ENCODE measurements at regions not wholly inside any gene's neighbourhood (a gene's known extent, or its start where the extent isn't known, plus 50 kb on each side); places are given as distances from the start of the nearest gene placed in this dataset.
"Not testable (repeated sequence)": the region's sequence is repeated elsewhere in the genome, so short reads cannot be mapped to it uniquely, and the experiment has no call there.

DNA sequence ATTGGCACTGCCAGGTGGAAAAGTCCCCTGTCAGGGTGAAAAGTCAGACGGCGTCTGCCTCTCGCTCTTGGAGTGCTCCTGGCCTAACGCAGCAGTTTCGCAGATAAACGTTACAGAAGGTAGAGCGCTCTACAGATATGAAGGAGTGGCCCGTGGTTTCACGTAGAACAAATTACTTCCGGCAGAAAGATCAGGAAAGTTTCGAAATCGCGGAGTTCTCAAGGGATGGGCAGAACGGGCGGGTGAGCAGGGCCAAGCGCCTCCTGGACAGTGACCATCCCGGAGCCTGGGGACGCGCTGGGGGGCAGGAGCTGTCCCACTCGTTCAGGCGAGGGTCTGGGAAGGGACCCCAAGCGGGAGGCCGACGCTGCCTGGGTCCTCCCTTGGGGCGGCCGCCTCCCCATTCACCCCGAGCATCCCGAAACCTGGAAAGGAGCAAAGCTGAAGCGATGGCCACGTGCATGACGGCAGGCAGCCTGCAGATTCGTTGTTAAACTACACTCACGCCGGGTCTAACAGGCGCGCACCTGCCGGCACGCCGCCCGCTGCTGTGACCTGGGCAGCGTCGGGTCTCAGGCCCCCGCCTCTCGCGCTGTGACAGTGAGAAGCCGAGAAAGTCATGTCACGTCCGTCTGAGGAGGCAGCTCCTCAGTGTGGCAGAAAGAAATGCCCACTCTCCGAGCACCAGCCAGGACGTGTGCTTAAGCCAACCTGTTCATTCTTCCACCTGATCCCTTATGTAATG, 122.9 kb upstream of the SALL3 start:
- DNase-seq = no peak

DNA sequence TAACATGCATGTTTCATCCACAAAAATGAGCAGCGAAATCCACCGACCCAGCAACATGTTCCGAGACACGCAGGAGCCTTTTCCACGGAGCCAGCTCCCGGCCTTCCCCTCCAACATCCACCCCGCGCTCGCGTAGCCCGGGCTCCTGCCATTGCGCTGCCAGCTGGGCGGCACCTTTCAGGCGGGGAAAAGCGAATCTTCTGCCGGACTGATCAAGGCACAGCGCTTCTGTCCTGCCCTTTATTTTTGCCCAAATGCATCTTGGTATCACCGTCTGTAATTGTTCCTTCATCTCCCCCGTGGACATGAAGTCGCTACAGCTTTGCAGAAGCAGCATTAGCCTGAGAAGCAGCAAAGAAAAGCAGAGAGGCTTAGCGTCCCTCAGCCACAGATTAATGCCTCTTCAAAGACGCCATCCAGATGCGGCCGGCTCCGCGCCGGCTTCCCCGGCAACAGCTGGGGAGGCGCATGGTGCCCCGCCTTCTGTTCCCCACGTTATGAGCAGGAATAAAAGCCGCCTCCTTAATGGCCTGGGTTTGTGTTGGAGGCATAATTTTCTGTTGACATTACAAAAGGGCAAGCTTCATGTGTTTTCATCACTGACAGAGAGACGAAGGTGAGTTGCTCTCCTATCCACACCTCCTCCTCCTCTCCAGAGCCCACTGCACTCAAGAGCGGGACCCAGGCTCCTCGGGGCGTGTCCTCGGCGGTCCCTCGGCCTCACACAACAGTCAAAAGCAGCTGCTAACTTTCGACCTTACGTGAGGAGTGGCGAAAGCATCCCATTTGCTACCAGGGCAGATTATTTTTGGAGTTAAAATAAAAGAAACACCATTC, 122.1 kb upstream of the SALL3 start:
- no peak for DNase-seq

DNA sequence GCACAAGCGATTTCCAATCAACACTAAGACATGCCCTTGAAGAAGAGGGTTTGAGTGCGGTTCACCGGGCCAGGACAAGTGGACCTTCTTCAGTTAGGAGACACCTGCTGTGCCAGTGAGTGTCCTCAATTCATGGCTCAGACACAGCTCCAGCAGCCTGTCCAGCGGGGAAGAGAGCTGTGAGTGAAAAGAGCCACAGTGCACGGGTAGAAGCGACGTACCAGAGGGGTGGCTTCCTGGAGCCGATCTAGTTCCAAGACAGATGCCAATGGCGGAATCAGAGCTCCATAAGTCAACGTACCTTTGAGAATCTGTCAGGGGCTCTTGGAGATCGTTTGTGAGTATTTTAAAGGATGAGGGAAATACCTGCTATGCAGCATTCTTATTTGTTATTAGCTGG, 119.9 kb upstream of the SALL3 start:
- no peak for DNase-seq

DNA sequence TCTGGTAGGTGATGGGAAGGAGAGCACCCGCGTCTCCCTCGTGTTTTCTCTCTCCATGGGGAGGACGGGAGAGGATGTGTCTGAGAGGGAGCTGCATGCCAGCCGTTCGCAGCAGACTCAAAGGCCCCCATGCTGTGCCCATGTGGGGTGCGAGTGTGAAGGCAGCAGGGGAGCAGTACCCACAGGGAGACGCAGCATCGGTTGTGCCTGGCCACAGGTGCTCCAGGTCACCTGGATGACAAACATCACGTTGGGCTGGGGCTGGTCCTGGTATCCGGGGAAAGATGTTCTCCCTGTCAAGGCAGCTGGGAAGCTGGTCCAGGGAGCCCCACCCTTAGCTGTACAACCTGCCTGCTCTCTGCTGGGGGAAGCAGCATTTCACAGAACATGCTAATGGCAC, 119.5 kb upstream of the SALL3 start:
- DNase-seq = no peak

DNA sequence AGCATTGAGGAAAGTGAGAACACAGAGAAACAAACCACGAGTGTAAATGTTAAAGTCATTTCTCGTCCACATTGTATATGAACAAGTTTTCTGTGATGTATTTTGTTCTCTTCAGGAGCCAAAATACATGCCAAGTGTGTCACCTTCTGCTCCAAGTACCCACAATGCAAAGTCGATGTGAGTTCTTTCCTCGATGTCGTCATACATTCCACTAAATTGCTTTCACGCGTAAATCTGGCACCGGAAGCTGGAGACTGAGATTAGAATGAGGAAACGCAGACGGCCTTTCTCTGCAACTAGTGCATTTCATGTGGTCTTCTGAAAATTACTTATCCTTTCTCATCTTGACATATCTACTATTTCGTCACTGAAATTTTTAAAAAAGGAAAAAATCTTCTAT, 118.5 kb upstream of the SALL3 start:
- DNase-seq = no peak

DNA sequence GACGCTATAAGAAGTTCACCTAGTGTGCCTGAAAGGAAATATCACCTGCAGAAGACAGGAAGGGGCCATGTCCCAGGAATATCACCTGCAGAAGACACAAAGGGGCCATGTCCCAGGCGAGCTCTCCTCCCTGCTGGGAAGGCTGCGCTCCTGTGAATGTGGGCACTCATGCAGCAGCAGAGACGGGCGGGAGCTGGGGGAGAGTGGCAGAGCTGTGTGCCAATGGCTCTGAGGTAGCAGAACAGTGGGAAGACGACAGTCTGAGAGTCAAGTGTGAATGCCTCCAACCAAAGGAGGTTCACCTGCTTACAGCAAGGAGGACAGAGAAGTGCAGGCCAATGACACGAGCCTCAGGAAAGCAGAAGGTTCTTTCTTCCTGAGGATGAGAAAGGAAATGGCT, 117.9 kb upstream of the SALL3 start:
- DNase-seq = no peak

DNA sequence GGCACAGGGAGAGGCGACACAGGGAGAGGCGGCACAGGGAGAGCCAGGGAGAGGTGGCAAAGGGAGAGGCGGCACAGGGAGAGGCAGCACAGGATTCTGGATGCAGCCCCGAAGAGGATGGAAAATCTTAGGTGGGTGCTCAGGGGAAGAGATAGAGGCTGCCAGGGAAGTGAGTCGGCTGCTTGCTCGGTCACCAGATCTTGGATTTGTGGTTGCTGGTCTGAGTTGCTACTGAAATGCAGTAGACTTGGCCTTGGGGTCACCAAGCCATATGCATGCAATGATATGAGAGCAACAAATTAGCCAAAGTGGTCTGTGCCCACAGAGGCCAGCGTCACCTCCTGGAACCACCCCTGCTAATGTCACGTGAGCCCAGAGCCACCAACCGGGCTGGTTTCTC, 117.2 kb upstream of the SALL3 start:
- DNase-seq = no peak

DNA sequence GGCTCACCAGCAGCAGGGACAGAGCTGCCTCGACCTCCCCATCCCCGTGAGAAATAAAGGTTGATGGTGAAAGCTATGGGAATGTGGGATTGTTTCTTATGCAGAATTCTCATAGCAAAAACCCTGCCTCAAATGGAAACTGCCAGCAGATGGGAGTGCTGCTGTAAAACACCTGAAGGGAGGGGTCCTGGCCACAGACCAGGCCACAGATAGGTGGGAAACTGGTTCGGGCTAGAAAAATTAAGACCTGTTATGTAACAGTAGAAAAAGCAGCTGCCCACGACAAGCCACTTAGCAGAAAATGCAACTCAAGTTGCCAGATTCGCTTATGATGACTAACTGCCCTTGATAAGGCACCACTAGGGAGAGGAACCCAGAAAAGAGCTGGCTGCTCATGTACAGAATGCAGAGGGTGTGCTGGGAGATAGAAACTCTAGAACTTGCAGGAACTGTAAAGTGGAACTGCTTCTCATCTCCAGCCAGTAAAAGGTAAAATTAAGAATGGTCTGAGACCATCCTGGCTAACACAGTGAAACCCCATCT, 114.5 kb upstream of the SALL3 start:
- DNase-seq = no peak

DNA sequence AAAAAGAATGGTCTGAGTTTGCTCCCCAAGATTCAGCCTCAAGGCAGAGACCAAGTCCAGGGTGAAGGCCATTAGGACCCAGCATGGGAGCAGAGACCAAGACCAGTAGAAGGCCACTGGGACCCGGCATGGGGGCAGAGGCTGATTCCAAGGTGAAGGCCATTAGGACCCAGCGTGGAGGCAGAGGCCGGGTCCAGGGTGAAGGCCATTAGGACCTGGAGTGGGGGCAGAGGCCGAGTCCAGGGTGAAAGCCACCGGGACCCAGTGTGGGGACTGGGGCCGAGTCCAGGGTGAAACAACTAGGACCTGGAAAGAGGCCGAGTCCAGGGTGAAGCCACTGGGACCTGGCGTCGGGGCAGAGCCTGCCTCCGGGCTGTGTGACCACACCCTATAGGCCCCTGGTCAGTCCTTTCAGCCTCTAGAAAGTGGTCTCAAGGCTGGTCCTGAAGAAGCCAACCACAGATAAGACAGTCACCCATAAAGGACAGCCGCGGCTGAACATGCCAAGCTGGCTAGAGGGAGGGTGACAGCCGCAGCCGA, 113.8 kb upstream of the SALL3 start:
- no peak for DNase-seq

DNA sequence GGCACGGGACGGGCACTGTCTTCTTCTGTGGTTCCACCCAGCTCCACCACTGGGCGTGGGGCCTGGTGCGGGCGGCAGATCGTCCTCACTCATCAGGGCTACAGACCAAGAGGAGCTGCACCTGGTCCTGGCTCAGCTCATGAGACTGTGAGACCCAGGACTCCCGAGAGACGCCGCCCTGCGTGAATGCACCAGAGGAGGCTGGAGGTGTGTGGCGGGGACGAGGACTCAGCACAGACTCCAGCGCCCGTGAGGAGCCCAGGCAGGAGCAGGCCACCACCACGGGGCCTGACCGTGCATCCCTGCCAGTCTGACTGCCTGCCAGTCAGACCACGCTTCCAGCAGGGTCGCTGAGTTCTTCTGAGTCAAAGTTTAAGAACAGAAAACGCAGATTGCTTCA, 112.5 kb upstream of the SALL3 start:
- DNase-seq = no peak

DNA sequence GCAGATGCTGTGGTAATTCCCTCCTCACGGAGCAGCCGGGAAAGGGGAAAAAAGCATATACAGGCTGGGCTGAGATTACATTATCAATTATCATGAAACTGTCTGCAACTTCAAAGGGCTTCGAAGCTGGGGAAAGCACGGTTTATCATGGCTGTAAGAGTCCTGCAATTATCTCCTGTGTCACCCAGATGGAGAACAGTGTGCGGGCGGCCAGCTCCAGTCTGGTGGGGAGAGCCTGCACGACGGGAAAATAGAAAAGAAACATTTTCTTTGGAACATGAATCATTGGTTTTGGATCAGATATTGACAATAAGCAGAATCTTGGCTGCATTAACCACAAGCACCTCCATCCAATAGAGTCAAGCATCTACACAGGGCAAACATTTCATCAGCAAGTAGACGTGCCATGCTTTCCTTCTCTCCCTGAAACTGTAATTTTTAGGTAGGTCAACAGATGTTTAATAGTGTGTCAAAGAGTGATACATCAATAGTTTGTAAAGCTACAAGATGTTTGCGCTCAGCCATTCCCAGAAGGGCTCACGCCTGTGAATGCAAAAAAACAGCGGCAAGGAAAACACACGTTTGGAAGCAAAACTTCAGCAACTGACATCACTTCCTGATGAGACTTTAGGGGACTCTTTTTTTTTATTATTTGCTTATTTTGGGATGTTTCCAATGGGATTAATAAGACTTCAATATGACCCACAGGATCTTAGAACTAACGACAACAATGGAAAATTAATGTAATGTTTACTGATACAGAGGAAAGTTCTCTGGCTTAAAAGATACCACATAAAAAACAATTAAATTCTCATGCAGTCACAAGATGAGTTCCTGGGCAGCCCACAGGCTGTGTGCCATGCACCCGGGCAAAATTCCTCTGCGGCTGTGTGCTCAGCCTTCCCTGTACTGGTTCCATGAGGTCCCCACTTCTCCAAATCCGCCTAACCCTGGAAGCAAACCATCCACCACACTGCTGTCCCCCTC, 111.0 kb upstream of the SALL3 start:
- no peak for DNase-seq

DNA sequence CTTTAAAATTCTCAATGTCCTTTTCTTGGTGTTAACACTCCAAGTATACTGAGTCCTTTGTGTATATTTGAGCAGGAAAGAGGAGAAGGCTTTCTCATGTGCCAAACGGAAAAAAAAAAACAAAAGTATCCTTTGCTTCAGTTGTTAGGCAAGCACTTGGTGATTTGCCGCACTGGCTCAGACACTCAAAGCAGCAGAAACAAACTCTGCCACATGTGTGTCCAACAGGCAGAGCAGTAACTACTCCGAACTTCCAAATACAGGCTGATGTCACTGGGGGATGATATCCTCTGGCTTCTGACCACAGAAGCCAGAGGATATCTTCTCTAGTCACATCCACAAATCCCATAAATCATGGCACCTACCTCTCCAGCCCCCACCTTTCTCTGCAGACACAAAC, 108.0 kb upstream of the SALL3 start:
- no peak for DNase-seq

DNA sequence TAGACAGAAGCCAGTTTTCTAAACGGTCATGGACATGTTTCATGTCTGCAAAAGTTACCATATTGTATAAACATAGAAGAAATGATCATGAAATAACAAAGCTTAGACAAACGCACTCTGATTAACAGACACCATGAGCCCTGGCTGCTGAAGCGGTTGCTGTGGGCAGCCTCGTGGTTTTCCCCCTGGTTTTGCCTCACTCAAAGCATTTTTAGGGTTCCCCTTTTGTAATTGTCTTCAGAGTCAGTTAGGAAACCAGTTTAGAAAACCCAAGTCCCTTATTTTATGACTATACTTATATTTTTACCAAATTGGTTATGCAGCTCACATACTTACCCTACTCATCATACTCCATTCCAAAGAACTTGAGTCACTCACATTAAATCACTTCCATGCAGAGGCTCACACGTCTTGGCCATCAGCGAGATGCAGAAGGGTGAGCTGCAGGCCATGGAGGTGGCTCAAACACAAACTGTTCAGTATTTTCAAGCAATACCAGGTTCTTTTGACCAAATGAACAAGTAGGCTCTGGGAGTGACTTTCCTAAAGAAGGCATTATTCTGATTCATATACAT, 105.6 kb upstream of the SALL3 start:
- DNase-seq = no peak

DNA sequence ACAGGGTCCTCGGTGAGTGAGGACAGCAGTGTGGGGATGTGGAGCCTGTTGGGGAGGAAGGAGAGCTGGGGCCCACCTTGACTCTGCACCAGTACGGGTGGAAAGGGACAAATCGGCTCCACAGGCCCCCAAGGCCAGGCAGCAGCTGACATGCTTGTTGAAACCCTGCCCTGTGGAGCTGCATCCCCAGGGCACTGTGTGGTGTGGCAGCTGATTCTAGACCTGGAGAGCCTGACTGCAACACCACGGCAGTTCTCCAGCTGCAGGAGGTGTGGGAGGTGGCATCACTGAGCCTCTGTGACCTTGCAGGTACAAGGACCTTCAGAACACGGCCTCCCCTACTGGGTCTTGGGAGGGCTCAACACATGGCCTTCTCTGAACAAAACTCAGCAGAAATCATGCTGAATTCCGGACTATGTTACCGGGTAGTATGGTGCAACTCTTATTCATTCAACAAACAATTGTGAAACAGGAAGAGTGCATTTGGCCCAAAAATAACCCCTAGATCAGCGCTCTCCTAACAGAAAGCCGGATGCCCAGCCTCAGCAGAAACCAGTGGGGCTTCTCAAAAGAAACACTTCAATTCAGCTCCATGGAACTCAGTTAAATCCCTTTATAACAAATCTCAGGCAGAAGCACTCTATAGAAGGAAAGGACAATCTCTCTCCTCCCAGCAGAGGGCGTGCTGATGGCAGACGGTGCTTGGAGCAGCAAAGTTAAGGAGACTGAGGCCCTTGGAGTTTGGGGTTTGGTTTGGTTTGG, 104.4 kb upstream of the SALL3 start:
- DNase-seq = peak; percentile 16

DNA sequence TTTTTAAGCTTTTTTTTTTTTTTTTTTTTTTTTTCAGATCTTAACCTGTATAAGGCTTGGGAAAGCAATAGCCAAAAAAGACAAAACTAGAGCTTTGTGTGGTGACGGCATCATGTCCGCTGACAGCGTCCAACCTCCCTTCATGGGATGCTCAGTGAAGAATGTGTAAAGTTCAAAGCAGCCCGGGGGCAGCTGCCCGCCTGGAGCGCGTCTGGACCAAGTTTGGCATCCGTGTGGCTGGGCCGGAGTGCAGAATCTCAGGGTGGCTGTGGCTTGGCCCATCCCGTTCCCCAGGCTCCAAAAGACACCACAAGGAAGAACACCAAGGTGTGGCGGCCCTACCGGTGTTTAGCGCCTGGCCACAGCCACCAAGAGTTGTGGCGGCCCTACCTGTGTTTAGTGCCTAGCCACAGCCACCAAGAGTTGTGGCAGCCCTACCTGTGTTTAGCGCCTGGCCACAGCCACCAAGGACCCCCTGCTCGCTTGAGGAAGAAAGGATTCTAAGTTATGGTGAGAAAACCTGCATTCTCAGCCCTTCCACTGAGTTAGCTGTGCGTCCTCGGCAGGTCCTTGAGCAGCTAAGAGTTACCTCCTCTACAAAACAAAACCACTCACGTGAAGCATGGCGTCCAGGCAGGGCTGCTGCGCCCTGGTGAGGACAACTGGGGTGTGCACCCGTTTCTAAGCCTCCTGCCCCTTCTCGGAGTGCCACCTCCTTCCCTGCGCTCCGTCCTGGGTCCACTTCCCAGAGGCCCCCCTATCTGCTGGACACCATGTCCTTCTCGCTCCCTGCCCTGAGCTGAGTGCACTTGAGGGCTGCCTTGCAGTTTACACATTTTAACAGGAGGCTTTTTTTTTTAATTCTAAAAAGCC, 103.6 kb upstream of the SALL3 start:
- no peak for DNase-seq

DNA sequence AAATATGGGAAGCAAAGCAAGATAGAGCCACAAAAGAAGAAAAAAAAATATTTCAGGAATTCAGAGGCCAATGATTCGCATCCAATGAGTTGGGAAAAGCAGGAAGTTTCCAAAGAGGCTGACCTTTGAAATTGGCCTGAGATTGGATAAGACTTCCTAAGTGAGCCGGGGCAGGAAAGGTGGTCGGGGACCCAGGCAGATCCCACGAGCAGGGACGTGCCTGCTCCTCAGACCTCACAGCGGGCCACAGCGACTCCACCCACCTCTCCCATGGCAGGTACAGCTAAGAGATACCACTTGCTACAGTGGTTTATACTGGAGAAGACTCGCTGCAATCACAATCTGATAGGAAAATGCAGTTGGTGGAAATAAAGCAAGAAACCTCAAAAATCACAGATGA, 102.8 kb upstream of the SALL3 start:
- no peak for DNase-seq

DNA sequence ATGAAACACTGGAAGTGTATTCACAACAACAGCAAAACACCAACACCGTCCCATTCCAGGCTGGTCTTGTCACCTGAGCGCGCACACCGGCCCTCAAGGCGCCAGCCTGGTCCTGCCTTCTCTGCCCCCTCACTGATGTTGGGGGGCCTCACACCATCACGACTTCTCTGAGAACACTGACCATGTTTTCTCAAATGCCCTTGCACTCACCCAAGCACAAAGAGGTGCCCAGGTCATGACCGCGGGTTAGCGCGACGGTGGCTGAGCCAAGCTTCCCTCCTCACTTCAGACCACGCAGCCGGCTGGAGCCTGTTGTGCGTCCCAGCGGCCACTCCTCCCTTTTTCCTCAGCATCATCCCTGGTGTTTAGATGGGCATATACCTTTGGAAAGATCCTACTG, 101.3 kb upstream of the SALL3 start:
- DNase-seq = no peak

DNA sequence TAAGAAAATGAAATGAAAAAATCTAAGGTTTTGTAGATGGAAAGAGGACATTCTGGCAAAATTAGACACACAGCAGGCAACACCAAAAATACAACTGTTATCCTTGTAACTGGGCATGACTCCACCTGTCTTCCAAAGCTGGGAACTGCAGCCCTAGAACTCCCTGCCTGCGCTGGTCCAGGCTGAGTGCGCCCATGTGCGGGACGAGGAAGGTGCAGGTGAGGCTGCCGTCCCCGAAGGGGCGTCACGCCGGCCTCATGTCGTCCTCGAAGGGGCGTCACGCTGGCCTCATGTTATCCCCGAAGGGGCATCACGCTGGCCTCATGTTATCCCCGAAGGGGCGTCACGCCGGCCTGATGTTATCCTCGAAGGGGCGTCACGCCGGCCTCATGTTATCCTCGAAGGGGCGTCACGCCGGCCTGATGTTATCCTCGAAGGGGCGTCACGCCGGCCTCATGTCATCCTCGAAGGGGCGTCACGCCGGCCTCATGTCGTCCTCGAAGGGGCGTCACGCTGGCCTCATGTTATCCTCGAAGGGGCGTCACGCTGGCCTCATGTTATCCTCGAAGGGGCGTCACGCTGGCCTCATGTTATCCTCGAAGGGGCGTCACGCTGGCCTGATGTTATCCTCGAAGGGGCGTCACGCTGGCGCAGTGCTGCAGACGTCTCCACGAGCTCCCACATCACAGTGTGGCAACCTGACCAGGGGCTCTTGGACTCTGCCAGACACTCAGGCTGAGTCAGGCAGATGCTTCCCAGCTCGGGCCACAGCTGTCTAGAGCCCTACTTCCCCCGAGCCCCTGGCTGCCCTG, 100.3 kb upstream of the SALL3 start:
- not testable (repeated sequence) for DNase-seq

DNA sequence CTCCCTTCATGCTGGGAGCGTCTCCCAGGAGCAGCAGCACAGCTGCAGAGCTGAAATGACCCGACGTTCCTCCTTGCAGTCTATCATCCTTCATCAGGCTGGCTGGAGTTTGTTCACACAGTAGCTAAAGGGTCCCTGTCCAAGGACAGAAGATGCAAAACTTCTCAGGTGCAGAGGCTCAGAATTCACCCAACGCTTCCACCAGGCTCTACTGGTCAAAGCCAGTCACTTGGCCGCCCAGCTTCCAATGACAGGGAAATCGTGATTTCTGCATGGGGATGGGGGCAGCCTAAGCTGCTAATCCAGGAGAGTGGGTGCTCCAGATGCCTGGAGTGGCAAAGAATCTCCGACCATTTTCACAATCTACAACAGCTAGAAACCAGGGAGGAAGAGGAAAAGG, 97.0 kb upstream of the SALL3 start:
- no peak for DNase-seq

DNA sequence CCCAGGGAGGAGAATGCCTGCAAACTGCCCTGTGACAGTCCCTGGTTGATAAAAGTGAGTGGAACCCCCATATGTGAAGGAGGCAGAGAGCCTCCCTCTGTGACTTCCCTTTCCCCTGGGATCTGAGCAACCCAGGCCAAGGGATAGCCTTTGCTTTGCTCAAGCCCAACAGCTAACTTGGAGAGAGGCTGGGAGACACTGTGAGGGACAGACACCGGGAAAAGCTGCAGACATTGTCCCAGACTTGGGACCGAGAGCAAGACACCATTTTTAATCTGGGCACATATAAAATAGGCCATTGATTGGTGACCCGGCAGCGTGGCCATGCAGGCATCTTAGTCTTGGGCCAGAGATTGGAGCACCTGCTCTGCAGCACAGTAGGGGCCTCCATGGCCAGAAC, 96.1 kb upstream of the SALL3 start:
- DNase-seq = no peak

Measured in CD4-positive, alpha-beta T cell treated with Interleukin-6 for 4 hours (primary cell).